ENCODE measurements at regions not wholly inside any gene's neighbourhood (a gene's known extent, or its start where the extent isn't known, plus 50 kb on each side); places are given as distances from the start of the nearest gene placed in this dataset.

- TF ChIP-seq CTCF (IDR thresholded peaks at IDR 0.05), result no peak
- Mint-ChIP-seq H3K4me3 (no peak overlapping the region), H3K4me1 (peaks cover 7% of the 10 kb centered on the region), H3K27me3 (ENCODE audit: low read depth, poor library complexity) (peaks cover 4% of the 10 kb centered on the region), H3K27ac (peak overlapping the region; percentile 47), H3K36me3 (ENCODE audit: low read depth) (no peaks in the 10 kb centered on the region), H3K9me3 (no peaks in the 10 kb centered on the region)
- no peak for DNase-seq
Observed at GRCh38 chr2:2769481-2770431, 438.7 kb upstream of the MYT1L start.

GRCh38 chr2:2768476-2768875 lies 437.4 kb upstream of the MYT1L start:
- no peak for DNase-seq
- Mint-ChIP-seq H3K4me3 (no peak overlapping the region), H3K36me3 (ENCODE audit: low read depth) (no peaks in the 10 kb centered on the region), H3K4me1 (peaks cover 20% of the 10 kb centered on the region), H3K27me3 (ENCODE audit: low read depth, poor library complexity) (peaks cover 4% of the 10 kb centered on the region), H3K9me3 (no peaks in the 10 kb centered on the region), H3K27ac (no peak overlapping the region)
- TF ChIP-seq CTCF (IDR thresholded peaks at IDR 0.05), result no peak

GRCh38 chr2:2767837-2768236 lies 436.8 kb upstream of the MYT1L start:
- Mint-ChIP-seq H3K4me1 (peaks cover 26% of the 10 kb centered on the region), H3K9me3 (no peaks in the 10 kb centered on the region), H3K4me3 (no peak overlapping the region), H3K36me3 (ENCODE audit: low read depth) (no peaks in the 10 kb centered on the region), H3K27me3 (ENCODE audit: low read depth, poor library complexity) (peaks cover 4% of the 10 kb centered on the region), H3K27ac (no peak overlapping the region)
- no peak for TF ChIP-seq CTCF (IDR thresholded peaks at IDR 0.05)
- DNase-seq, result no peak

- TF ChIP-seq CTCF (IDR thresholded peaks at IDR 0.05), result no peak
- H3K4me3 Mint-ChIP-seq, result no peak overlapping the region
- H3K36me3 Mint-ChIP-seq (ENCODE audit: low read depth), result no peaks in the 10 kb centered on the region
- peaks cover 34% of the 10 kb centered on the region for H3K4me1 Mint-ChIP-seq
- peaks cover 4% of the 10 kb centered on the region for H3K27me3 Mint-ChIP-seq (ENCODE audit: low read depth, poor library complexity)
- peaks cover 1% of the 10 kb centered on the region for H3K9me3 Mint-ChIP-seq
- DNase-seq, result no peak
- H3K27ac Mint-ChIP-seq, result no peak overlapping the region
Observed at GRCh38 chr2:2765839-2766495, 434.9 kb upstream of the MYT1L start.

GRCh38 chr2:2765176-2765800 lies 434.2 kb upstream of the MYT1L start:
- H3K4me3 Mint-ChIP-seq, result no peak overlapping the region
- H3K4me1 Mint-ChIP-seq, result peaks cover 33% of the 10 kb centered on the region
- H3K27me3 Mint-ChIP-seq (ENCODE audit: low read depth, poor library complexity), result peaks cover 4% of the 10 kb centered on the region
- no peak for TF ChIP-seq CTCF (IDR thresholded peaks at IDR 0.05)
- peaks cover 4% of the 10 kb centered on the region for H3K9me3 Mint-ChIP-seq
- H3K36me3 Mint-ChIP-seq (ENCODE audit: low read depth), result no peaks in the 10 kb centered on the region
- DNase-seq, result no peak
- no peak overlapping the region for H3K27ac Mint-ChIP-seq

All from nephron progenitor cell (in vitro differentiated cells).